Endodermal cell (in vitro differentiated cells): ENCODE measurements at regions not wholly inside any gene's neighbourhood (a gene's known extent, or its start where the extent isn't known, plus 50 kb on each side); places are given as distances from the start of the nearest gene placed in this dataset.
"Not testable (repeated sequence)": the region's sequence is repeated elsewhere in the genome, so short reads cannot be mapped to it uniquely, and the experiment has no call there.

Experiments
- DNase-seq: peaks from one replicate; pipeline ENCODE4 v3.0.0-alpha.2; 2017
- H3K27ac ChIP-seq: 2 replicates; pipeline ENCODE4 v1.5.1; 2013; ENCODE audit warnings: mild to moderate bottlenecking, low read depth, low read length, moderate library complexity
- H3K27me3 ChIP-seq: 2 replicates; pipeline ENCODE4 v1.6.1; 2013; ENCODE audit warnings: mild to moderate bottlenecking, low read length, moderate library complexity; ENCODE audit not compliant: insufficient read depth, control insufficient read depth, poor library complexity, severe bottlenecking
- H3K36me3 ChIP-seq: 2 replicates; pipeline ENCODE4 v1.7.0; 2013; ENCODE audit warnings: mild to moderate bottlenecking, low read length, moderate library complexity; ENCODE audit not compliant: control insufficient read depth, insufficient read depth
- H3K4me1 ChIP-seq: one replicate; pipeline ENCODE4 v1.7.0; 2013; ENCODE audit warnings: low read length; ENCODE audit not compliant: control insufficient read depth, insufficient read depth
- H3K4me3 ChIP-seq: 2 replicates; pipeline ENCODE4 v1.5.1; 2013; ENCODE audit warnings: mild to moderate bottlenecking, low read length, moderate library complexity
- H3K9ac ChIP-seq: 2 replicates; pipeline ENCODE4 v1.6.1; 2013; ENCODE audit warnings: mild to moderate bottlenecking, low read length, moderate library complexity; ENCODE audit not compliant: poor library complexity, severe bottlenecking; ENCODE audit errors: extremely low read depth
- H3K9me3 ChIP-seq: 2 replicates; pipeline ENCODE4 v1.6.1; 2013; ENCODE audit warnings: mild to moderate bottlenecking, low read length, moderate library complexity; ENCODE audit not compliant: control insufficient read depth
- H3K27ac Mint-ChIP-seq: 2 replicates; pipeline ENCODE4 v1.8.0; 2020; ENCODE audit warnings: mixed read lengths
- H3K27me3 Mint-ChIP-seq: 2 replicates; pipeline ENCODE4 v1.8.0; 2021; ENCODE audit warnings: mild to moderate bottlenecking, mixed read lengths; ENCODE audit not compliant: insufficient read depth
- H3K36me3 Mint-ChIP-seq: 2 replicates; pipeline ENCODE4 v1.8.0; 2020; ENCODE audit warnings: low read depth, mixed read lengths
- H3K4me1 Mint-ChIP-seq: 2 replicates; pipeline ENCODE4 v1.8.0; 2020; ENCODE audit warnings: mixed read lengths
- H3K4me3 Mint-ChIP-seq: 2 replicates; pipeline ENCODE4 v1.8.0; 2020; ENCODE audit warnings: mild to moderate bottlenecking, moderate library complexity, mixed read lengths
- H3K9me3 Mint-ChIP-seq: 2 replicates; pipeline ENCODE4 v1.8.0; 2020; ENCODE audit warnings: mild to moderate bottlenecking, mixed read lengths
- WGBS, 2 experiments: methylation state at CpG; one replicate each; pipeline versions ENCODE4 v1.1.5 to v1.1.7; 2013; ENCODE audit warnings: missing lambda C conversion rate in 2 of 2, mixed read lengths in 1 of 2; ENCODE audit not compliant: insufficient coverage in 1 of 2, insufficient read length in 1 of 2; 5-methylcytosine and 5-hydroxymethylcytosine counted together
- TF ChIP-seq, protein P1 (sequence below): fragments of 200-600 bp; sonication (generic); conservative IDR thresholded peaks from 2 replicates; pipeline ENCODE4 v1.5.0; 2021; ENCODE audit warnings: antibody characterized with exemption, mild to moderate bottlenecking

DNA sequence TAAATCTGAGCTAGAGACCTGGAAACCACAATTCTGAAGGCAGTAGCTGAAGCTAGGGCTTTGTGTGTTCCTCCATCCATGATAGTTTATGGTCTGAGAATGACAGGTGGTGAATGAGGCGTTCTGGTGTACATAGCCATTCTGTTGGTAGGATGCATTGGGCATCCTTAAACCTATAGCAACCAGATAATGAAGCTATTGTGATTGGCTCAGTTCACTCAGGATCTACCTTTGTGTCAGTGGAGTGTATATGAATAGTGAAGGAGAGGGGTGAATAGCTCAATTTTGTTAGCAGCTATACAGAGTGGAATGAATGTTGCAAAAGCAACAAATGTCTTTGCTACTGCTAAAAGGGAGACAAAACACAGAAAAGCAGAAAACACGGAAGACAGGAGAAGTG lies 80.0 kb upstream of the PCDH20 start:
- no peaks in the 10 kb centered on the region for H3K27me3 Mint-ChIP-seq
- no peaks in the 10 kb centered on the region for H3K36me3 ChIP-seq
- no peaks in the 10 kb centered on the region for H3K9me3 ChIP-seq
- no peak for DNase-seq
- no peak overlapping the region for H3K27ac Mint-ChIP-seq
- no peaks in the 10 kb centered on the region for H3K9me3 Mint-ChIP-seq
- no peak overlapping the region for H3K9ac ChIP-seq
- peaks cover 2% of the 10 kb centered on the region for H3K4me1 ChIP-seq
- H3K4me1 Mint-ChIP-seq = peaks cover 5% of the 10 kb centered on the region
- WGBS, 2 experiments = 91% methylated on average over 2 of the region's 2 CpGs; no CpG with 5 or more reads in 1 of the 2 experiments
- TF ChIP-seq, protein P1, sequence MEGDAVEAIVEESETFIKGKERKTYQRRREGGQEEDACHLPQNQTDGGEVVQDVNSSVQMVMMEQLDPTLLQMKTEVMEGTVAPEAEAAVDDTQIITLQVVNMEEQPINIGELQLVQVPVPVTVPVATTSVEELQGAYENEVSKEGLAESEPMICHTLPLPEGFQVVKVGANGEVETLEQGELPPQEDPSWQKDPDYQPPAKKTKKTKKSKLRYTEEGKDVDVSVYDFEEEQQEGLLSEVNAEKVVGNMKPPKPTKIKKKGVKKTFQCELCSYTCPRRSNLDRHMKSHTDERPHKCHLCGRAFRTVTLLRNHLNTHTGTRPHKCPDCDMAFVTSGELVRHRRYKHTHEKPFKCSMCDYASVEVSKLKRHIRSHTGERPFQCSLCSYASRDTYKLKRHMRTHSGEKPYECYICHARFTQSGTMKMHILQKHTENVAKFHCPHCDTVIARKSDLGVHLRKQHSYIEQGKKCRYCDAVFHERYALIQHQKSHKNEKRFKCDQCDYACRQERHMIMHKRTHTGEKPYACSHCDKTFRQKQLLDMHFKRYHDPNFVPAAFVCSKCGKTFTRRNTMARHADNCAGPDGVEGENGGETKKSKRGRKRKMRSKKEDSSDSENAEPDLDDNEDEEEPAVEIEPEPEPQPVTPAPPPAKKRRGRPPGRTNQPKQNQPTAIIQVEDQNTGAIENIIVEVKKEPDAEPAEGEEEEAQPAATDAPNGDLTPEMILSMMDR = no peak
- no peak overlapping the region for H3K4me3 ChIP-seq
- no peaks in the 10 kb centered on the region for H3K36me3 Mint-ChIP-seq
- no peak overlapping the region for H3K4me3 Mint-ChIP-seq
- no peak overlapping the region for H3K27ac ChIP-seq
- H3K27me3 ChIP-seq = no peaks in the 10 kb centered on the region

DNA sequence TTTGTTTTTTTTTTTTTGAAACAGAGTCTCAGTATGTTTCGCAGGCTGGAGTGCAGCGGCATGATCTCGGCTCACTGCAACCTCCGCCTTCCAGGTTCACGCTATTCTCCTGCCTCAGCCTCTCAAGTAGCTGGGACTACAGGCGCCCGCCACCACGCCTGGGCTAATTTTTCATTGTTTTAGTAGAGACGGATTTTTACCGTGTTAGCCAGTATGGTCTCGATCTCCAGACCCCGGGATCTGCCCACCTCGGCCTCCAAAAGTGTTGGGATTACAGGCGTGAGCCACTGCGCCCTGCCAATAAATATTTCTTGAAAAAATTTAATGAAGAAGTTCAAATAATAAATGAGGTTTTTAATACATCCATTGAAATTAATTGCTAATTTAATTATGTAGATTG lies 77.9 kb upstream of the PCDH20 start:
- H3K36me3 Mint-ChIP-seq, H3K27me3 ChIP-seq: not testable (repeated sequence)
- 94 to 95% methylated on average over 8 to 15 of the region's 15 CpGs for WGBS, 2 experiments

DNA sequence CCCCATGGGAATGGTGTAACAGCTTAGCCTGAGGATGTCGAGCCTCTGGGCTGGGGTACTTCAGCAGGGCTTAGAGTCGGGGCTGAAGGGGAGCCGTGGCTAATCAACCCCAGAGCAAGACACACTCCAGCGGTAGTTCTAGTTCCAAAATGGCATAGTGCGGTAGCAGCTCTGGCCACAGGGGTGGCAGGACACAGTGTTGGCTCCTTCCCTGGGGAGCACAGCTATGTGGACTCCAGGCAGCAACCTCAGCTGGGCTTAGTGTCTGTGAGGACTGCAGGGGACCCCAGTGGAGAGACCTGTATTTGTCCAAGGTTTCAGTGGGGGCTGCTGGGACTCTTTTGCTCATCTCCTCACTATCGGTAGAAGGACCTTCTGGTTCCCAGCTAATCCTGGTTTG lies 70.8 kb upstream of the PCDH20 start:
- H3K9me3 Mint-ChIP-seq = no peaks in the 10 kb centered on the region

More for the DNA sequence above, 77.9 kb upstream of the PCDH20 start:
- not testable (repeated sequence) for H3K27ac ChIP-seq, H3K27ac Mint-ChIP-seq, H3K27me3 Mint-ChIP-seq, H3K4me3 Mint-ChIP-seq, H3K9me3 Mint-ChIP-seq, H3K4me3 ChIP-seq, H3K9ac ChIP-seq, DNase-seq, H3K36me3 ChIP-seq, H3K9me3 ChIP-seq, H3K4me1 ChIP-seq, H3K4me1 Mint-ChIP-seq

More for the DNA sequence above, 70.8 kb upstream of the PCDH20 start:
- TF ChIP-seq, protein P1 = no peak
- Mint-ChIP-seq H3K36me3 (no peaks in the 10 kb centered on the region), H3K27me3 (no peaks in the 10 kb centered on the region), H3K4me3 (no peak overlapping the region), H3K4me1 (no peaks in the 10 kb centered on the region), H3K27ac (no peak overlapping the region)
- WGBS, 2 experiments = 92 to 95% methylated on average over 4 to 6 of the region's 6 CpGs
- Histone ChIP-seq H3K9me3 (no peaks in the 10 kb centered on the region), H3K4me1 (no peaks in the 10 kb centered on the region), H3K9ac (no peak overlapping the region), H3K27ac (no peak overlapping the region), H3K27me3 (no peaks in the 10 kb centered on the region), H3K36me3 (no peaks in the 10 kb centered on the region), H3K4me3 (no peak overlapping the region)
- no peak for DNase-seq
